PC-3 (cell line): ENCODE measurements at regions not wholly inside any gene's neighbourhood (a gene's known extent, or its start where the extent isn't known, plus 50 kb on each side); places are given as distances from the start of the nearest gene placed in this dataset.
"Not testable (repeated sequence)": the region's sequence is repeated elsewhere in the genome, so short reads cannot be mapped to it uniquely, and the experiment has no call there.

Experiments
- ATAC-seq: fragments of 200-7000 bp; cut with Tn5 transposase; 2 replicates; pipeline ENCODE4 v1.9.1; 2020; ENCODE audit warnings: mild to moderate bottlenecking, moderate library complexity
- BruUV-seq: library from RNA; stranded (reverse); fragments of 400-500 nt; replicated peaks from 2 replicates; lab custom pipeline; 2021; lab: Mats Ljungman, UMichigan
- CTCF ChIA-PET: fragments of 300-600 bp; sonication (Branson Sonifier 250); formaldehyde crosslinking; loops from one replicate; lab custom pipeline; 2022; ENCODE audit warnings: antibody characterized with exemption; lab: Charles Lee
- POLR2A ChIA-PET: fragments of 300-600 bp; sonication (Branson Sonifier 250); formaldehyde crosslinking; loops from one replicate; lab custom pipeline; 2022; ENCODE audit warnings: antibody characterized with exemption; ENCODE audit not compliant: unreplicated experiment; lab: Charles Lee
- DNase-seq: peaks from one replicate; pipeline ENCODE4 v3.0.0-alpha.2; 2015
- H2AFZ ChIP-seq: fragments of 300-600 bp; sonication (generic); 2 replicates; pipeline ENCODE4 v1.6.0; 2016; ENCODE audit warnings: antibody characterized with exemption, low read length
- H3F3A ChIP-seq: fragments of 300-600 bp; sonication (generic); one replicate; pipeline ENCODE4 v1.6.0; 2017; ENCODE audit warnings: antibody characterized with exemption, low read length, control low read depth, mild to moderate bottlenecking; ENCODE audit not compliant: unreplicated experiment
- H3K27ac ChIP-seq: fragments of 300-600 bp; sonication (generic); 2 replicates; pipeline ENCODE4 v1.5.1; 2016; ENCODE audit warnings: mild to moderate bottlenecking, low read length
- H3K27me3 ChIP-seq: fragments of 300-600 bp; sonication (generic); 2 replicates; pipeline ENCODE4 v1.6.1; 2016; ENCODE audit warnings: low read length, mixed read lengths
- H3K36me3 ChIP-seq: fragments of 300-600 bp; sonication (generic); 2 replicates; pipeline ENCODE4 v1.6.1; 2016; ENCODE audit warnings: low read depth, mixed run types, low read length, mixed read lengths
- H3K4me1 ChIP-seq: fragments of 300-600 bp; sonication (generic); 2 replicates; pipeline ENCODE4 v1.5.1; 2016; ENCODE audit warnings: low read length; ENCODE audit not compliant: insufficient read depth
- H3K4me2 ChIP-seq: fragments of 300-600 bp; sonication (generic); 2 replicates; pipeline ENCODE4 v1.6.0; 2016; ENCODE audit warnings: low read length
- H3K4me3 ChIP-seq: fragments of 300-600 bp; sonication (generic); 2 replicates; pipeline ENCODE4 v1.5.1; 2016; ENCODE audit warnings: mild to moderate bottlenecking, low read length, mixed read lengths
- H3K79me2 ChIP-seq: fragments of 300-600 bp; sonication (generic); 2 replicates; pipeline ENCODE4 v1.6.1; 2017; ENCODE audit warnings: low read length, mixed read lengths
- H3K9ac ChIP-seq: fragments of 300-600 bp; sonication (generic); 2 replicates; pipeline ENCODE4 v1.6.0; 2016; ENCODE audit warnings: mild to moderate bottlenecking, low read length
- H3K9me2 ChIP-seq: fragments of 300-600 bp; sonication (generic); replicated peaks from 2 replicates; pipeline ENCODE4 v1.6.1; 2016; ENCODE audit warnings: mixed run types, low read length, mixed read lengths
- H3K9me3 ChIP-seq: fragments of 300-600 bp; sonication (generic); 2 replicates; pipeline ENCODE4 v1.6.1; 2016; ENCODE audit warnings: low read length, mixed read lengths
- H4K20me1 ChIP-seq: fragments of 300-600 bp; sonication (generic); 2 replicates; pipeline ENCODE4 v1.6.1; 2016; ENCODE audit warnings: low read length, mixed read lengths
- intact Hi-C: fragments of 100-400 bp; cut with micrococcal nuclease; formaldehyde crosslinking; loops from 2 replicates; pipeline ENCODE4 v1.9.0; 2023
- TF ChIP-seq, protein P1 (sequence below): fragments of 300-600 bp; sonication (generic); conservative IDR thresholded peaks from 2 replicates; pipeline ENCODE4 v1.5.1; 2017; ENCODE audit warnings: antibody characterized with exemption, low read depth, mild to moderate bottlenecking, low read length

DNA sequence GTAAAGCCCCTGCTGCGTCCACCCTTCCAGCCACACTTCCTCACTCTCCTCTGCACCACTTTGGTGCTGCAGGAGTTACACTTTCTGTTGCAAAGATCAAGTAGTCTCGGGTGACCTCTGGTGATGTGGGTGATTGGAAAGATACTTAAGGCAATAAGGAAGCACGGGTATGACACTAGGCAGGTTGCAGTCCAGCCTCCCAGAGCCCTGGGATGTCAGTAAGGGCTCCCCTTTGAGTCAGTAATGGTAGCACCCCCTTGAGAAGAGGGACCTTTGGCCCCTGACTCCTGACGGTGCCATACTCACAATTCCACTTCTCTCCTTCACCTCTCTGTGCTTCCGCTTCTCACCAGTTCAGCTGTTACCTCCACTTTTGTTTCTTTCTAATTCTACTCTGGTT lies 84.1 kb upstream of the KIF2A start:
- H3K27me3 ChIP-seq, intact Hi-C loops, CTCF ChIA-PET, ATAC-seq, H4K20me1 ChIP-seq, H3K9me2 ChIP-seq, H3K4me1 ChIP-seq, H3K4me3 ChIP-seq, H3K79me2 ChIP-seq, H3K36me3 ChIP-seq, BruUV-seq, H3F3A ChIP-seq, H2AFZ ChIP-seq, H3K4me2 ChIP-seq, DNase-seq, H3K27ac ChIP-seq, POLR2A ChIA-PET, H3K9ac ChIP-seq, H3K9me3 ChIP-seq: not testable (repeated sequence)

DNA sequence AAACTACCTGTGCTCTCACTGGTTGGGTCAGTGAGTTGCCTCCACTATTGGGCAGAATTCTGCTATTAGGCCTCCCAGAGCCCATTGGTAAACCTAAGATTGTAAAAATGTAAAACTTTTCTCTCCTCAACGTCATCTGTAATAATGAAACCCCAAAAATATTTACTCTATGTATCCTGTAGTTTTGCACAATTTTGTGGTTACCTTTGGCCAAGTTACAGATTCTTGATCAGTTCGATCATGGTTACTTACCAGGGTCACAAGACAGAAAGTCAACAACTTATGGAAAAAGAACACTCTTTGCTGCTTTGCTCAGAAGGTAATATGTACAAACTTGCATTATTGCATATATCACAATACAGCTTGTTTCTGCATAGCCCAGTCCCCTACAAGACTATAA lies 83.7 kb upstream of the KIF2A start:
- ATAC-seq, BruUV-seq, CTCF ChIA-PET, H3K9me3 ChIP-seq, H3K4me2 ChIP-seq, H3F3A ChIP-seq, H3K9ac ChIP-seq, H3K9me2 ChIP-seq, H3K79me2 ChIP-seq, intact Hi-C loops, H3K4me3 ChIP-seq, POLR2A ChIA-PET, H3K4me1 ChIP-seq, H3K27ac ChIP-seq, H3K36me3 ChIP-seq, H2AFZ ChIP-seq, H3K27me3 ChIP-seq, H4K20me1 ChIP-seq, DNase-seq: not testable (repeated sequence)

DNA sequence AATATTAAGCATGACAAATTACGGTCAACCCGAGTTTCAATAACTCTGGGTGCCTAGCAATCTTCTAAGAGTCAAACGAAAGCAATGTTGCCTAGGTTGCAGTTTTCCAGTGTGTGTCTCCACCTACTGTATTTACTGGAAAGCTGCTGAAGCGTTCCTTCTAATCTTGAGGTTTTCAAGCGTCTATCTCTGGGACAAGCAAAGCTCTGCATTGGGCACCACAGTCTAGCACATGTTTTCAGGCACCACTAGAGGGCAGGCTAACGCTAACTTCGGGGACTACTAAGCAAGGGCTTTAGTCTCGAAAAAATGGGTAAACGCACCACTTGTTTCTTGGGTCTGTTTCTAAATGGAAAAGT lies 82.7 kb upstream of the KIF2A start:
- H3K9ac ChIP-seq, POLR2A ChIA-PET, DNase-seq, H3K27ac ChIP-seq, H3F3A ChIP-seq, H3K27me3 ChIP-seq, H3K4me1 ChIP-seq, H3K79me2 ChIP-seq, intact Hi-C loops, H3K4me3 ChIP-seq, BruUV-seq, H3K9me2 ChIP-seq, H3K9me3 ChIP-seq, H2AFZ ChIP-seq, H4K20me1 ChIP-seq, H3K36me3 ChIP-seq: not testable (repeated sequence)
- peak; percentile 99 for ATAC-seq
- TF ChIP-seq, protein P1, sequence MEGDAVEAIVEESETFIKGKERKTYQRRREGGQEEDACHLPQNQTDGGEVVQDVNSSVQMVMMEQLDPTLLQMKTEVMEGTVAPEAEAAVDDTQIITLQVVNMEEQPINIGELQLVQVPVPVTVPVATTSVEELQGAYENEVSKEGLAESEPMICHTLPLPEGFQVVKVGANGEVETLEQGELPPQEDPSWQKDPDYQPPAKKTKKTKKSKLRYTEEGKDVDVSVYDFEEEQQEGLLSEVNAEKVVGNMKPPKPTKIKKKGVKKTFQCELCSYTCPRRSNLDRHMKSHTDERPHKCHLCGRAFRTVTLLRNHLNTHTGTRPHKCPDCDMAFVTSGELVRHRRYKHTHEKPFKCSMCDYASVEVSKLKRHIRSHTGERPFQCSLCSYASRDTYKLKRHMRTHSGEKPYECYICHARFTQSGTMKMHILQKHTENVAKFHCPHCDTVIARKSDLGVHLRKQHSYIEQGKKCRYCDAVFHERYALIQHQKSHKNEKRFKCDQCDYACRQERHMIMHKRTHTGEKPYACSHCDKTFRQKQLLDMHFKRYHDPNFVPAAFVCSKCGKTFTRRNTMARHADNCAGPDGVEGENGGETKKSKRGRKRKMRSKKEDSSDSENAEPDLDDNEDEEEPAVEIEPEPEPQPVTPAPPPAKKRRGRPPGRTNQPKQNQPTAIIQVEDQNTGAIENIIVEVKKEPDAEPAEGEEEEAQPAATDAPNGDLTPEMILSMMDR = peak; percentile 37; the same call in 1 of the 2 replicates
- 0 out of 2 replicates have a peak overlapping the region, but pooled peaks have one; percentile 71 for H3K4me2 ChIP-seq
- CTCF ChIA-PET = interaction anchor here (0.7 kb wide), 1 partner anchor 129 kb away, joined by 3 read pairs; no protein-coding TSS in a partner anchor

DNA sequence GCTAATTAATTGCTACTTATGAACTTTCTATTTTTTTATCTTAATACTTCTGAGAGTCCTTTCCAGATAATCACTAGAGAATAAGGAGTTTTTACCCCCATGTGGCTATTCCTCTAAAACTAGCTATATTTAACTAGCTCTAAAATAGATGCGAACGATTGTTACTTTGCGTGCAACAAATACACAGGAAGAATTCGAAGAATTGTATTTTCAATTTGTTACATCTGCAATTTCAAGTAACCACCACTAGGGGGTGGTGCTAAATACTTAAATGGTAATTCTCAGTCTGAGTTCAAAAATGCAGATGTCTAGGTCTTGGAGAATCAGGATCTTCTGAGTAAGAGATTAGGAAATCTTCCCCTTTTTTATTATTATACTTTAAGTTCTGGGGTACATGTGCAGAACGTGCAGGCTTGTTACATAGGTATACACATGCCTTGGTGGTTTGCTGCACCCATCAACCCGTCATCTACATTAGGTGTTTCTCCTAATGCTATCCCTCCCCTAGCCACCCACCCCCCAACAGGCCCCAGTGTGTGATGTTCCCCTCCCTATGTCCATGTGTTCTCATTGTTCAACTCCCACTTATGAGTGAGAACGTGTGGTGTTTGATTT lies 80.9 kb upstream of the KIF2A start:
- BruUV-seq, ATAC-seq, H3K9me3 ChIP-seq, H3K27me3 ChIP-seq, H3K27ac ChIP-seq, H4K20me1 ChIP-seq, H3K9me2 ChIP-seq, H3K79me2 ChIP-seq, POLR2A ChIA-PET, H3F3A ChIP-seq, H3K9ac ChIP-seq, H3K36me3 ChIP-seq, H3K4me1 ChIP-seq: not testable (repeated sequence)
- Histone ChIP-seq H3K4me2 (peak overlapping the region; percentile 71; the same call in 1 of the 2 replicates), H2AFZ (peak overlapping the region; percentile 55; the same call in 1 of the 2 replicates), H3K4me3 (0 out of 2 replicates have a peak overlapping the region, but pooled peaks have one; percentile 43)
- TF ChIP-seq, protein P1 = peak; percentile 34; the same call in 1 of the 2 replicates
- peak; percentile 33 for DNase-seq
- CTCF ChIA-PET = interaction anchor here (0.7 to 0.9 kb wide), 3 partner anchors 8 to 128 kb away, joined by 3 to 4 read pairs (median 3); no protein-coding TSS in a partner anchor
- intact Hi-C loops = loop anchor here (2.0 to 5.0 kb wide), 2 partner anchors 82 to 127 kb away; partner anchors contain the start of gene KIF2A

DNA sequence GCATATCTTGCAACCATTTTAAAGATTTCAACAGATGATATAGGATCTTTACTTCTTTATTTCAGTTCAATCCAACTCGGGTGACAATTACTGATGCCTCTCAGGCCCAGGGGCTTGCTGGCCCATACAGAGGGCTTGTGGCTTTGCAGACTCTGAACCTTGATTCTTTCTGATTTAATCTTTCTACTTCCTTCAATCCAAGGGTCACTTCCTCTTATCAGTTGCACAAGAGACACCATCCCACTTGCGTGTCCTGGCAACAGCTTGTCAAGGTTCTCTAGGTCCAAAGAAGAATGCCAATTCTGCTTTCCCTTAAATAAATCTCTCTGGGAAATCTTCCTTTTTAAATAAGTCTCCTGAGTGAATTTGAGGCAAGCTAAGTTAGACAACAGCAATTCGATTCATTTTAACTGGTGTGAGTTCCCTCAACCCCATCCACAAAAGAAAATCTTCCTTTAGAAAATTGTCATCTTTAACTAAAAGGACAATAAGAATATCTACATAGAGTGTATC lies 75.1 kb upstream of the KIF2A start:
- H3K9me3 ChIP-seq, H3K4me3 ChIP-seq, intact Hi-C loops, BruUV-seq, DNase-seq, CTCF ChIA-PET, H3K9me2 ChIP-seq, H3K27ac ChIP-seq, POLR2A ChIA-PET, H3K4me2 ChIP-seq, H3F3A ChIP-seq, H4K20me1 ChIP-seq, H3K36me3 ChIP-seq, H3K9ac ChIP-seq, H3K4me1 ChIP-seq, H3K27me3 ChIP-seq, H3K79me2 ChIP-seq, H2AFZ ChIP-seq, ATAC-seq: not testable (repeated sequence)
